GM10266 (cell line): ENCODE measurements at regions not wholly inside any gene's neighbourhood (a gene's known extent, or its start where the extent isn't known, plus 50 kb on each side); places are given as distances from the start of the nearest gene placed in this dataset.

ENCODE experiments used
- DNase-seq: peaks from one replicate; pipeline ENCODE4 v3.0.0; 2012; ENCODE audit errors: extremely low spot score
- TF ChIP-seq, protein P1 (sequence below): IDR thresholded peaks from 2 replicates; pipeline ENCODE4 v1.5.1; 2012; ENCODE audit warnings: mild to moderate bottlenecking, low read depth; ENCODE audit not compliant: control insufficient read depth, insufficient read depth; ENCODE audit errors: missing control alignments

DNA sequence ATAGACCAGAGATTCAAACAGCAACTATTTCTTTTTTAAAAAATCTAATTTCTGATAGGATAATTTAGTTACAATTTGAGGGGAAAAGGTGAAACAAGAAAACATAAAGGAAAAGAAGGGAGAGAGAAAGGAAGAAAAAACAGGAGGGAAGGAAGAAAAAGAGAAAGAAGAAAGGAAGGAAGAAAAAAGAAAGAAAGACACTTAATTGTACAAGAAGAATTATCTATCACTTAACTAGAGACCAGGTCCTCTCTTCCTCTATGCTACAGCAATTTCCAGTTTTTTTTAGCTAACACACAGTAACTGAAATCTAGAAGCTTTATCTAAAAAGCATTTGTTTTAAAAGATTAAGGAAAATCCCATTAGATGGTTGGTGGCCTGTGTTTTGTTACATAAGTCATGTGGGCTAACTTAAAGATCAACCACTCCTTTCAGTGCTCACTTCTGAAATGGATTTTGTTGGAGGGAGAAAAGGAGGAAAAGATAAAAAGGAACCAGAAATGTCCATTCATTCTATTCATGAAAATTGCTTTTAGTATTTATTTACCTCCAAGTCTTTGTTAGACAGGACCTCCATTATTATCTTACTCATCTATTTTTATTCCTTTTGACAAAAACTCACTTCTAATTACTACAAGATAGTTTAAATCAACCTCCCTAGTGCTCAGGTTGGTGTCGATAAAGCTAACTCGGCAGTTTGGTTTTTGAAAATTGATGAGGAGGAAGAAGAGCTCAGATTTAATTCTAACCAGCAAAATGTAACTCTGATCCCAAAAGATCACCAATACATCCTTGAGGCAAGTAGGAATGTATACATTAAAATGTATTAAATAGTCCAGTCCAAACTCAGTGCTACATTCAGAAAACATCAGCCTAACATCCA, 251.5 kb upstream of the FN1 start:
- TF ChIP-seq, protein P1, sequence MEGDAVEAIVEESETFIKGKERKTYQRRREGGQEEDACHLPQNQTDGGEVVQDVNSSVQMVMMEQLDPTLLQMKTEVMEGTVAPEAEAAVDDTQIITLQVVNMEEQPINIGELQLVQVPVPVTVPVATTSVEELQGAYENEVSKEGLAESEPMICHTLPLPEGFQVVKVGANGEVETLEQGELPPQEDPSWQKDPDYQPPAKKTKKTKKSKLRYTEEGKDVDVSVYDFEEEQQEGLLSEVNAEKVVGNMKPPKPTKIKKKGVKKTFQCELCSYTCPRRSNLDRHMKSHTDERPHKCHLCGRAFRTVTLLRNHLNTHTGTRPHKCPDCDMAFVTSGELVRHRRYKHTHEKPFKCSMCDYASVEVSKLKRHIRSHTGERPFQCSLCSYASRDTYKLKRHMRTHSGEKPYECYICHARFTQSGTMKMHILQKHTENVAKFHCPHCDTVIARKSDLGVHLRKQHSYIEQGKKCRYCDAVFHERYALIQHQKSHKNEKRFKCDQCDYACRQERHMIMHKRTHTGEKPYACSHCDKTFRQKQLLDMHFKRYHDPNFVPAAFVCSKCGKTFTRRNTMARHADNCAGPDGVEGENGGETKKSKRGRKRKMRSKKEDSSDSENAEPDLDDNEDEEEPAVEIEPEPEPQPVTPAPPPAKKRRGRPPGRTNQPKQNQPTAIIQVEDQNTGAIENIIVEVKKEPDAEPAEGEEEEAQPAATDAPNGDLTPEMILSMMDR = no peak
- DNase-seq = no peak

DNA sequence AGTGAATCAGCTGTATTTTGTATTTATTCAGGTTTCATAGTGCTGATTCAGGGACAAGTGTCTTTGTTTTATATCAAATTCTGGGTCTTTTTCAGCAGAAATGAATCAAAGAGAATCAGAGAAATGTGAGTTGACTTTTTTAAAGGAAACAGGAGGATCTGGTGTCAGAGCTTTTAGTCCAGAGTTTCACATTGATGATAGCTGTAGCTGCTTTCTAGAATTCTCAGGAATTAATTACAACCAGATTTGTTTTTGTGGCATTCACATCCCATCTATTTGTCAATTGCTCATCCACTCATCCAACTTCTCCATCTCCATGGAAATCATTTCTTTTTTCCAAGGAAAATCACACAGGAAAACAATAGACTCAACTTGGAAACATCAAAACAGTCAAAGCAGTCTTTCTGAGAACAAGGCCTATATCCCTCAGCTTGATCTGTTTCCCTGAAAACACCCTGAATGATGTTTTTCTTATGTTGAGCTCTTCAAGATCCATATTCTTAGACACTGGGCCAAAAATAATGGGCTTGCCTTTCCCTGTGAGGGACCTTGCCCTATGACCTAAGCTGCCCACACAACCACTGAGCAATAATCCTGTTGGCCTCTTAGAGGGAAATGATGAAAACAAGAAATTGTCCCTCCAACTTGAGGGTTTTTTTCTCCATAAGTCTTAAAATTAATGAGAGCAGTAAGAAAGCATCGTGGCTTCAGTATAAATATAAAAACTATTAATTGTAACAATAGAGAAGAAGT, 249.5 kb upstream of the FN1 start:
- TF ChIP-seq, protein P1 = no peak
- no peak for DNase-seq

DNA sequence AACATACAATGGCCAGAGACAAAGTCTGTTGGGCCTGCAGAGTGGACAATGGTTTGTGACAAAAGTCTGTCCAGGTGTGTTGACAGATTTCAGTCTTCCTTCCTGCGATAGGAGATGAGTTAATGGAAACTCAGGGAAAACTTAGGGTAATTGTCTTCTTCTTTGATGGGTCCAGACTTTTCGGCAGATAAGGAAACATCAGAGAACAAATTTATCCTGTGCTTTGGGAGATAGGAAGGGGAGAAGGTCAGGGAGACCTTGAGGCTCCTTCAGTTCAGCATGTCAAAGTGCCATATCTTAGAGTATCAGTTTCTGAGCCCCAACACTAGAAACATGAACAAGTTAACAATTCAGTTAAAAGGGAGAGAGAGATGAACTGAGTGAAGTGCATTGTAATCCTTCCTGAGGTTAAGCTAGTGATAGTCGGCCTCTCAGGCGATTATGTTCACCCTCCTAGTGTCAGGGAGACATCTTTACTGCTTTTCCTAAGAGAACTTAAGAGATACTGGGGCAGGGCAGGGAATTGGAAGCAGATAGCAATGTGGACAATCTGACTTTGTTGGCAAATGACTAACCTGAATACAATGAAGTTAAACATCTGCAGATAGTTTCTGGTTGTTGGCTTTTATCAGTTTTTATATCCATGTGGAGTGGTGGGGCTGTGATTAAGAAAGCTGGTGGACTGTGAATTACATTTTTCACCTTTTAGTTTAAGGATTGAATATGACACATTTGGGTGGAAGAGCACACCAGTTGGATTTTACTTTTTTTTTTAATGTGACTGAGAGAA, 248.8 kb upstream of the FN1 start:
- TF ChIP-seq, protein P1 = no peak
- DNase-seq = no peak

DNA sequence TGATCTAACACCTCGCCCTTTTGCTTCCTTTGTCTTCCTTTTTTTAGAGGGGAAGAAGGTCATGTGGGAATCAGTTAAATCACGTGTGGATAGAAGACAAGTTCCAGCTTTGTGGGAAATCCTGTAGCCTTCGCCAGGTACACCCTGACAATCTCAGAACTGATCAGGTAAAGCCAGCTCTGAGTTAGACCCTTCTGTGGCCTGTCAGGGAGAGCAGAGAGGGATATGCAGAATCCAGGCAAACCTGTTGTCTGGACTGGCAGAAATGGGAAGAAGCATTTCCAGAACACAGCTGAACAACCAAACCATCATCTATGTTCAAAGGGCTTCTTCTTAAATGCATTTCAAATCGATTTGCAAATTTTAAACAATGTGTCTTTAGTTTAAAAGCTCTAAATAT, 247.4 kb upstream of the FN1 start:
- no peak for DNase-seq
- TF ChIP-seq, protein P1 = no peak

GRCh38 chr2:215681799-215682596, 246.1 kb upstream of the FN1 start:
- DNase-seq = no peak
- TF ChIP-seq, protein P1 = no peak
